ENCODE measurements at regions not wholly inside any gene's neighbourhood (a gene's known extent, or its start where the extent isn't known, plus 50 kb on each side); places are given as distances from the start of the nearest gene placed in this dataset.

DNA sequence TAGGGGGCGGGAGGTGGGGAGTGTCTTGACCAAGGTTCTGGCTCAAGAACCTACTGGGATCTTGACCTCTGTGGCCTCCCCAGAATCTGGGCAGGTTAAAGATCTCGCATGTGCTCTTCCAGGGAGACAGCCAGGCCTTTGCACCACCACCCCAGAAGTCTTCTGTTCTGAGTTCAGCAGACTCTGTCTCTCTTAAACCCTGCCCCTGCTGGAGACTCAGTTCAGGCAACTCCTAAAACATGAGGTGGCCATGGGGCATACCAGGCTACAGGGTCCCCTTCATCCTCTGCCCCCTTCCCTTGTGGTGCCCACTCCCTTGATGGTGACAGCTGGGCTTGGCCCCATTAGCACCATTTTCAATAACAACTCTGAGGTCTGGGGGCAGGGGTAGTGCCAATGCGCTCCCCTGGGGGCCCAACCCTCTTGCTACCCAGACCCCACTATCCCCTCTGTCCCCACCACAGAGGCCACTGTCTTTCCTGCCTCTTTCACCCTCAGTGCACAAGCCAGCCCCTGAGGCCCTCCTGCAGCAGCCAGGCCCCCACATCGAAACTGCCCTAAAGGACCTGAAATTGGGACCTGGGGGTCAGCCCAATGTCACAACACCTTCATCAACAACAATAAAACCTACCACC is 132.7 kb upstream of the RUNX3 start:
- no peak for TF ChIP-seq MYC (IDR thresholded peaks at IDR 0.05; ENCODE audit: borderline replicate concordance, low read length)
- TF ChIP-seq, protein P1, sequence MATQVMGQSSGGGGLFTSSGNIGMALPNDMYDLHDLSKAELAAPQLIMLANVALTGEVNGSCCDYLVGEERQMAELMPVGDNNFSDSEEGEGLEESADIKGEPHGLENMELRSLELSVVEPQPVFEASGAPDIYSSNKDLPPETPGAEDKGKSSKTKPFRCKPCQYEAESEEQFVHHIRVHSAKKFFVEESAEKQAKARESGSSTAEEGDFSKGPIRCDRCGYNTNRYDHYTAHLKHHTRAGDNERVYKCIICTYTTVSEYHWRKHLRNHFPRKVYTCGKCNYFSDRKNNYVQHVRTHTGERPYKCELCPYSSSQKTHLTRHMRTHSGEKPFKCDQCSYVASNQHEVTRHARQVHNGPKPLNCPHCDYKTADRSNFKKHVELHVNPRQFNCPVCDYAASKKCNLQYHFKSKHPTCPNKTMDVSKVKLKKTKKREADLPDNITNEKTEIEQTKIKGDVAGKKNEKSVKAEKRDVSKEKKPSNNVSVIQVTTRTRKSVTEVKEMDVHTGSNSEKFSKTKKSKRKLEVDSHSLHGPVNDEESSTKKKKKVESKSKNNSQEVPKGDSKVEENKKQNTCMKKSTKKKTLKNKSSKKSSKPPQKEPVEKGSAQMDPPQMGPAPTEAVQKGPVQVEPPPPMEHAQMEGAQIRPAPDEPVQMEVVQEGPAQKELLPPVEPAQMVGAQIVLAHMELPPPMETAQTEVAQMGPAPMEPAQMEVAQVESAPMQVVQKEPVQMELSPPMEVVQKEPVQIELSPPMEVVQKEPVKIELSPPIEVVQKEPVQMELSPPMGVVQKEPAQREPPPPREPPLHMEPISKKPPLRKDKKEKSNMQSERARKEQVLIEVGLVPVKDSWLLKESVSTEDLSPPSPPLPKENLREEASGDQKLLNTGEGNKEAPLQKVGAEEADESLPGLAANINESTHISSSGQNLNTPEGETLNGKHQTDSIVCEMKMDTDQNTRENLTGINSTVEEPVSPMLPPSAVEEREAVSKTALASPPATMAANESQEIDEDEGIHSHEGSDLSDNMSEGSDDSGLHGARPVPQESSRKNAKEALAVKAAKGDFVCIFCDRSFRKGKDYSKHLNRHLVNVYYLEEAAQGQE (IDR thresholded peaks at IDR 0.05) = no peak
- TF ChIP-seq, protein P2, sequence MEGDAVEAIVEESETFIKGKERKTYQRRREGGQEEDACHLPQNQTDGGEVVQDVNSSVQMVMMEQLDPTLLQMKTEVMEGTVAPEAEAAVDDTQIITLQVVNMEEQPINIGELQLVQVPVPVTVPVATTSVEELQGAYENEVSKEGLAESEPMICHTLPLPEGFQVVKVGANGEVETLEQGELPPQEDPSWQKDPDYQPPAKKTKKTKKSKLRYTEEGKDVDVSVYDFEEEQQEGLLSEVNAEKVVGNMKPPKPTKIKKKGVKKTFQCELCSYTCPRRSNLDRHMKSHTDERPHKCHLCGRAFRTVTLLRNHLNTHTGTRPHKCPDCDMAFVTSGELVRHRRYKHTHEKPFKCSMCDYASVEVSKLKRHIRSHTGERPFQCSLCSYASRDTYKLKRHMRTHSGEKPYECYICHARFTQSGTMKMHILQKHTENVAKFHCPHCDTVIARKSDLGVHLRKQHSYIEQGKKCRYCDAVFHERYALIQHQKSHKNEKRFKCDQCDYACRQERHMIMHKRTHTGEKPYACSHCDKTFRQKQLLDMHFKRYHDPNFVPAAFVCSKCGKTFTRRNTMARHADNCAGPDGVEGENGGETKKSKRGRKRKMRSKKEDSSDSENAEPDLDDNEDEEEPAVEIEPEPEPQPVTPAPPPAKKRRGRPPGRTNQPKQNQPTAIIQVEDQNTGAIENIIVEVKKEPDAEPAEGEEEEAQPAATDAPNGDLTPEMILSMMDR (IDR thresholded peaks at IDR 0.05) = no peak
- no peak for TF ChIP-seq EHMT2 (IDR thresholded peaks at IDR 0.05; ENCODE audit: low read depth)
- no peak for TF ChIP-seq TP53 (CRISPR knock-in tag; IDR thresholded peaks at IDR 0.05)
- no peak for TF ChIP-seq EP300 (IDR thresholded peaks at IDR 0.05)
- no peak for TF ChIP-seq JUNB (IDR thresholded peaks at IDR 0.05)
- TF ChIP-seq, protein P3, sequence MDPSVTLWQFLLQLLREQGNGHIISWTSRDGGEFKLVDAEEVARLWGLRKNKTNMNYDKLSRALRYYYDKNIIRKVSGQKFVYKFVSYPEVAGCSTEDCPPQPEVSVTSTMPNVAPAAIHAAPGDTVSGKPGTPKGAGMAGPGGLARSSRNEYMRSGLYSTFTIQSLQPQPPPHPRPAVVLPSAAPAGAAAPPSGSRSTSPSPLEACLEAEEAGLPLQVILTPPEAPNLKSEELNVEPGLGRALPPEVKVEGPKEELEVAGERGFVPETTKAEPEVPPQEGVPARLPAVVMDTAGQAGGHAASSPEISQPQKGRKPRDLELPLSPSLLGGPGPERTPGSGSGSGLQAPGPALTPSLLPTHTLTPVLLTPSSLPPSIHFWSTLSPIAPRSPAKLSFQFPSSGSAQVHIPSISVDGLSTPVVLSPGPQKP (IDR thresholded peaks at IDR 0.05; ENCODE audit: low read depth, low read length) = no peak

Measured in A549 (cell line).